Loucy (cell line): ENCODE measurements at regions not wholly inside any gene's neighbourhood (a gene's known extent, or its start where the extent isn't known, plus 50 kb on each side); places are given as distances from the start of the nearest gene placed in this dataset.

Experiments used
- CTCF ChIP-seq: fragments of 200-600 bp; sonication (generic); conservative IDR thresholded peaks from 2 replicates; pipeline ENCODE4 v1.5.1; 2014; ENCODE audit warnings: mild to moderate bottlenecking, antibody characterized with exemption, low read length
- EZH2phosphoT487 ChIP-seq: fragments of 200-600 bp; IDR thresholded peaks from 2 replicates; pipeline ENCODE4 v1.6.1; 2018; ENCODE audit warnings: antibody characterized with exemption, mild to moderate bottlenecking, moderate library complexity, borderline replicate concordance

DNA sequence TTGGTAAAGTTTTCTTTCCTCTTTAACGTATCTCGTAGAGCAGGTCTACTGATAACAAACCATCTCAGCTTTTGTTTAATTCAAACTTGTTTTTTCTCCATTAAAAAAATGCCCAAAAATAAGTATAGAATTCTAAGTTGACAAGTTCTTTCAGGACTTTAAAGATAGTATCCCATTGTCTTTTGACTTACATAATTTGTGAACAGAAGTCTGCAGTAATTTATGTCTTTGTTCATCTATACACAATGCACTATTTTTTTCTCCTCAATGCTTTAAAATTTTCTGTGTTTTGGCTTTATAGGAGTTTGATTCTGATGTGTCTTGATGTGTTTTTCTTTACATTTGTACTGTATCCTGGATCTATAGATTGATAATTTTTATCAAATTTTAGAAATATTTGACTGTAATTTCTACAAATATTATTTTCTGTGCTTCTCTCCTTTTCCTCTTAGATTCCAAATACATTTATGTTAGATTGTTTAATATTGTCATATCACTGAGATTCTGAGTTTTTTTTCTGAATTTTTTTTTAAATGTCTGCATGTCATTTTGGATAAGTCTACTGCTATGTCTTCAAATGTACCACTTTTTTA, 143.3 kb downstream of the FTCDNL1 start:
- TF ChIP-seq CTCF = no peak
- TF ChIP-seq EZH2phosphoT487 = no peak
